ENCODE measurements at regions not wholly inside any gene's neighbourhood (a gene's known extent, or its start where the extent isn't known, plus 50 kb on each side); places are given as distances from the start of the nearest gene placed in this dataset.
"Not testable (repeated sequence)": the region's sequence is repeated elsewhere in the genome, so short reads cannot be mapped to it uniquely, and the experiment has no call there.

GRCh38 chr19:31083105-31083504 lies 266.1 kb downstream of the TSHZ3 start:
- no peak for DNase-seq

GRCh38 chr19:31075146-31075655 lies 274.0 kb downstream of the TSHZ3 start:
- no peak for DNase-seq

- DNase-seq, result no peak
Observed at GRCh38 chr19:31074199-31075125, 274.8 kb downstream of the TSHZ3 start.

- DNase-seq, result no peak
Observed at GRCh38 chr19:31073485-31074198, 275.6 kb downstream of the TSHZ3 start.

DNA sequence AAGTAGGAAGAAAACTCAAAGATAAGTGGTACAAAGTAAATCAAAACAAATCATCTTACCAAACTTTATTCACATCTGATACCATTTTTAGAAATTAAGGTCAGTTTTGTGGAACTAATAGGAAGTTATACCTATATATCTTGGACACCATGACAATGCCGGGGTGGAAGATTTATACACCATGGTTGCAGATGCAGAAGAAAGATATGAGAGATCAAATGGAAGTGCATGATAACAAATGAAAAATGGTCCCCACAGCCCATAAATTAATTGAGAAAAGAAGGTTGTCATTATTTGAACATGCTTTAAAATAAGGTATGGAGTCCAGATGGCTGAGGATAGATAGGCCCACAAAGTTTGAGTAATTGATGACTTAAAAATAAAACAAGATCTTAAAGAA lies 276.8 kb downstream of the TSHZ3 start:
- DNase-seq, result no peak

DNA sequence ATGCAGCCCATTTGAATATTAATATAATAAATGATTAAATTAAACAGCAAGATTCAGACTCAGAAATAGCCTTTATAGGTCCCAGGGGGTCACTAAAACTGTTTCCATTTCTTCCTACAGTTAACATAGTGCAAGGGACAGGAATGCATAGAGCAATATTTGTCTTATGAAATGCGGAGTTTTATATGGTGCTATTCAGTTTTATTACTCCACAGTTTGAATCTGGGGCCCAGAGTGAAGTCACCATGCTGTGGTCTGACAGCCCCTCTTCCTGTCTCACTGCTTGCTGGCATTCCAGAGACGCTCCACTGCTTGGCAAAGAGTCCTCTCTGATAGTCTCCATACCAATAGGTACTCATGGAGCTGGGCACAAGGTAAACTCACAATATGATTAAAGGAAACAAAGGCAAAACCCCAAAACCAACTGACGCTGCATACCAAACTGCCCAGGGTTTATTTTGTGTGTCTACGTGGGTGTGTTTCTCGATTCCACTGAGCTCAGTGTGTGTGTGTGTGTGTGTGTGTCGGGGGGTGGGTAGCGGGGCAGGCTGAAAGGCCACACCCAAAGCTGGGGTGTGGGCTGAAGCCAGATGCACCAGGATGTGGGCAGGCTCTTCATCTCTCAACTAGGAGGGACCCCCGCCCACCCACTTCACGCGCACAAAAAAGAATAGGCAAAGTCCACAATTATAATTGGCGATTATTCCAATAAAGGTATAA lies 277.9 kb downstream of the TSHZ3 start:
- DNase-seq, result no peak

- DNase-seq, result no peak
Observed at GRCh38 chr19:31070146-31071065, 278.8 kb downstream of the TSHZ3 start.

- no peak for DNase-seq
Observed at GRCh38 chr19:31068268-31068667, 281.0 kb downstream of the TSHZ3 start.

DNA sequence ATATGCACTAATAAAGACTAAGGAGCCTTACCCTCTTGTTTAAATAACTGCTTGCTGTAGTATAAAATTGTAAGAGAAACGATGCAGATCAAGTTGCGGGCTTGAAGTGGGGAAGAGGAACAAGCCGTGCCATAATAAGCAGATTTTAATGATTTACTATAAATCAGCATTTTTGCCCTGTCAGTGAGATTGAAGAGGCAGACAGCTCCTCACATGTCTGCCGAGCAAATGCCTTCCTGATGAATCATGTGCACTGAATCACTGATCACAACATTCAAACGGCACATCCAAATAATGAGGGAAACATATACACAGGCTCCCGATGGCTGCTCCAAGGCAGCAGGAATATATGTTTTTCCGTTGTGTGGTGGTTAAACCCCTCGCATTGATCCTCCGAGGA lies 282.9 kb downstream of the TSHZ3 start:
- DNase-seq, result no peak

DNA sequence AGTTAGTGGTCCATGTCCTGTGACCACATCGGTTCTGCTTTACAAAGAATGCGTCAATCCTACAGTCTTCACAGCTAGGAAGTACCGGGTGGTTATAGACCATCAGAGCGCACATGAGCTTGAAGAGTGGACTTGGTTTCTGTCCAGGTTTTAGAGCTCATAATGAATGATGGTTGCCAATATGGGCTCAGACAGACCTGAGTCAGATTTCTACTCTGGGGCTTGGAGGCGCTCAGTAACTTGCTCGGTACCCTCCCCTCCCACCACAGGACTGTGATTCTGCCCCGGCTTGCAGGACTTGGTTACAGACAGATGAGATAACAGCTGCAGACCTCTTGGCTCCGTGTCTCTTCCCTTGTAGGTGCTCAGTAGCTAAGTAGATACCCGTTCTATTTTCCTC lies 284.7 kb downstream of the TSHZ3 start:
- DNase-seq, result no peak

DNA sequence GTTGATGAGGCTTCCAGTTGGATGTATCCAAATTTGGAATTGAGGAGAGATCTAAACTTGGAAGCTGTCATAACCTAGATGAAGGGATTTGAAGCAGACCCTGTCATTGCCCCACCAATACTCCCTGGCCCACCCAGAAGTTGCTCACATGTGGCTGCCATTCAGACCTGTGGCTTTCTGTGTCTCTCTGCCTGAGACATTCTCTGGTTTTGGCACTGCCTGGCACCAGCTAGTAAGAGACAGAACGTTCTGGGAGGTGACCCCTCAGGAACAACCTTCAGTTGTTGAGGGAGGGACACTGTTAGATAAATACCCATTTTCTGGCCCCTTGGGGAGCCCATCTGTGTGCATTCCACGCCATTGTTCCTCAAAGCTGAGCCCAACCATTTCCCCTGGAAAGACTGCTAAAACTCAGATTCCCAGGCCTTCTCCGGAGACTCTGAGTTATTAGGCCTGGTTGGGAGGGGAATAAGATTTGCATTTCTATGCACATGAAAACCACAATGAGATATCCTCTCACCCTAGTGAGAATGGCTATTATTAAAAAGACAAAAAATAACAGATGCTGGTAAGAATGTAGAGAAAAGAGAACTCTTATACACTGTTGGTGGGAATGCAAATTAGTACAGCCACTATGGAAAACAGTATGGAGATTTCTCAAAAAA lies 290.4 kb downstream of the TSHZ3 start:
- DNase-seq, result no peak

GRCh38 chr19:31057476-31057875 lies 291.8 kb downstream of the TSHZ3 start:
- DNase-seq, result peak; percentile 32

GRCh38 chr19:31055454-31055853 lies 293.8 kb downstream of the TSHZ3 start:
- DNase-seq, result no peak

DNA sequence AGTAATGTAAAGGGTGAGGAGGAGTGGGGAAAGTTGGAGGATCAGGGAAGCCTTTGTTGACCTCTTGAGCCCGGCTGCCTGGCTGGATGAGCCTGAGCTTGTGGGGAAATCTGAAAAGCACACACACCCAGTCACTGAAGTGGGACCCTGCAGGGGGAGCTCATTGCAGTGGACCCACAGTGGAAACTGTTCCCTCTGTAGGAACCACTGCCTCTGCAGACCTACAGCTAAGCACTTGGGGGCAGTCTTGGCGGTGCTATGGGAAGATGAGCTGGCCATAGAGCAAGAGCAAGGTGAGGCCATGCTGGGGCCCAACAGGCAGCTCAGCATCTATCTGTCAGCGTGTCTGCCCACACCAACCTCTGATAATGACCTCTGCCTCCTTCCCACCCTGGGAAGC lies 294.8 kb downstream of the TSHZ3 start:
- DNase-seq, result no peak

GRCh38 chr19:31049431-31049830 lies 299.8 kb downstream of the TSHZ3 start:
- DNase-seq, result no peak

- peak; percentile 37 for DNase-seq
Observed at GRCh38 chr19:31046024-31046423, 303.2 kb downstream of the TSHZ3 start.

- DNase-seq, result no peak
Observed at GRCh38 chr19:31041461-31041860, 307.8 kb downstream of the TSHZ3 start.

DNA sequence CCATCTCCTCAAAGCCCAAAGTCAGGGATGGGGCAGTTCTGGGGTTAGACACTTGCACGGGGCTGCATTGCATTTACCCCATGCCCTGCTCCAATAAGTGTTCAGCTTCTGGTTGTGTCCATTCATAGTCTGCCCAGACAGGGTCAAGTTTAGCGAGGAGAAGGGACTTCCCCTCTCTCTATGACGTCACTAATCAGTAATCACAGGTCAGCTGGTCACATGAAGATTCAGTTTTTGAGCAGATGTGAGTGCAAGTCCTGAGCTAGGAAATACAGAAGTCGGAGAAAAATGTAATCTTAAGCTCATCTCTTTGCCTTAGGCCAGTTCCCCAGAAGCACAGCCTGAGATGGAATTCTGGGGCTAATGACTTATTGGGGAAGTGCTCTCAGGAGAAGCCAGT lies 310.1 kb downstream of the TSHZ3 start:
- DNase-seq, result no peak

GRCh38 chr19:31037286-31037980 lies 311.8 kb downstream of the TSHZ3 start:
- DNase-seq, result no peak

DNA sequence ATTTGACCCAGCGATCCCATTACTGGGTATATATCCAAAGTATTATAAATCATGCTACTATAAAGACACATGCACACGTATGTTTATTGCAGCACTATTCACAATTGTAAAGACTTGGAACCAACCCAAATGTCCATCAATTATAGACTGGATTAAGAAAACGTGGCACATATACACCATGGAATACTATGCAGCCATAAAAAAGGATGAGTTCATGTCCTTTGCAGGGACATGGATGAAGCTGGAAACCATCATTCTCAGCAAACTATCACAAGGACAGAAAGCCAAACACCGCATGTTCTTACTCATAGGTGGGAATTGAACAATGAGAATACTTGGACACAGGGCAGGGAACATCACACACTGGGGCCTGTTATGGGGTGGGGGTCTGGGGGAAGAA lies 317.8 kb downstream of the TSHZ3 start:
- not testable (repeated sequence) for DNase-seq

DNA sequence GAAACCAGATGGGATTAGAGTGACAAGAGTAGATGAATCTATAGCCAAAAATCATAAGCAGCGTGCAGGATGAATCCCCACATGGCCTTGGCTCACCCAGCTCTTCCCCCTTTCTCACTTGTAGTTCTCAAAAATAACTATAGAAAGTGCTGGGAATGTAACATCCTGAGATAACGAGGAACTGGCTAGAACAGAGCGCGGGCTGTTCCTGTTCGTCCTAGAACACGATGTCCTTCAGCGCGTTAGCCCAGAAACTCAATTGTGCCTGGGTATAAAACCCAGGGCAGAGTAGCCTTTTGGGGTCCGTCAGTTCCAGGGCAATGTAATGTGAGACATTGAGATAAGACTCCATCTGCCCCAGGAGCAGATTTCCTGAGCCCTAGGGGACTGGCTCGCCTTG lies 326.2 kb downstream of the TSHZ3 start:
- no peak for DNase-seq

Measured in NCI-H526 treated with DMSO at 0.1 percent for 48 hours (cell line).